ENCODE measurements at regions not wholly inside any gene's neighbourhood (a gene's known extent, or its start where the extent isn't known, plus 50 kb on each side); places are given as distances from the start of the nearest gene placed in this dataset.

DNA sequence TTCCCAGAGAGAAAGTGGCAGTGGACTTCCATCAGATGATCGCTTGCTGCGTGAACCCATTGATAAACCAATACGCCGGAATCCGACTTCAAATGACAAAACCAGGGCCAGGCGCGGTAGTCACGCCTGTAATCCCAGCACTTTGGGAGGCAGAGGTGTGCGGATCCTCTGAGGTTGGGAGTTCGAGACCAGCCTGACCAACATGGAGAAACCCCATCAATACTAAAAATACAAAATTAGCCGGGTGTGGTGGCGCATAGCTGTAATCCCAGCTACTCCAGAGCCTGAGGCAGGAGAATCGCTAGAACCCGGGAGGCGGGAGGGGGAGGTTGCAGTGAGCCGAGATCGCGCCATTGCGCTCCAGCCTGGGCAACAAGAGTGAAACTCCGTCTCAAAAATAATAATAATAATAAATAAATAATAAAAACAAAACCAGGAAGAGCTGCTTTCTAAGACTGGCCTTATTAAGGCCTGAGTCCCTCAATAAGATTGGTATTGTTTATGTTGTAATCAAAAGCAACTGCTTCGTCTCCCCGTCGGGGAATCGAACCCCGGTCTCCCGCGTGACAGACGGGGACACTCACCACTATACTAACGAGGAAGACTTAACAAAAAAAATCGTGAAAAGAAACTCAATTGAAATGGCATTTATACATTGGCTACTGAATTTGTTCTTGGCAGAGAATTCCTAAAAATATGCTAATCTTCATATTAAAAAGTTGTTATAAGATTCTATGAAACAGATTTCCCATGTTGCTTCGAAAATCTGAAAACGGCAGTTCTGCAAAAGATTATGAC is 110.2 kb upstream of the ZNF184 start:
- Histone ChIP-seq H3K79me1 (ENCODE audit: insufficient read depth, low read depth, low read length, poor library complexity, severe bottlenecking) (no peaks in the 10 kb centered on the region), H4K5ac (ENCODE audit: insufficient read length, low read depth, low read length) (no peak overlapping the region), H3K23me2 (ENCODE audit: insufficient read length, low read depth, low read length, poor library complexity, severe bottlenecking) (no peaks in the 10 kb centered on the region), H3K56ac (ENCODE audit: insufficient read length, low read depth, low read length) (no peak overlapping the region), H2BK5ac (ENCODE audit: insufficient read length, low read length) (no peak overlapping the region), H3K4me1 (ENCODE audit: insufficient read depth, low read length) (no peaks in the 10 kb centered on the region), H3K79me2 (ENCODE audit: insufficient read depth, low read length) (no peaks in the 10 kb centered on the region), H3K4me2 (ENCODE audit: insufficient read depth, insufficient read length, low read length) (peak overlapping the region; percentile 87), H3K18ac (ENCODE audit: insufficient read length, low read depth, low read length) (peak overlapping the region; percentile 34), H2BK15ac (ENCODE audit: low read depth, low read length) (no peak overlapping the region), H4K20me1 (ENCODE audit: control insufficient read depth, insufficient read depth, insufficient read length) (no peaks in the 10 kb centered on the region), H4K91ac (ENCODE audit: insufficient read length, low read depth, low read length) (no peak overlapping the region), H3K9ac (ENCODE audit: extremely low read depth, insufficient read length, low read length) (peak overlapping the region; percentile 48), H2BK120ac (ENCODE audit: low read depth, low read length, poor library complexity, severe bottlenecking) (no peak overlapping the region), H3K23ac (ENCODE audit: insufficient read length, low read depth, low read length) (no peak overlapping the region), H3K4ac (ENCODE audit: low read depth, low read length) (no peak overlapping the region), H4K8ac (replicated peaks; ENCODE audit: insufficient read length, low read depth, low read length) (no peak overlapping the region), H3T11ph (ENCODE audit: low read length) (no peak overlapping the region), H2BK12ac (ENCODE audit: insufficient read length, low read depth, low read length) (no peak overlapping the region), H3K27me3 (ENCODE audit: insufficient read depth, low read length) (no peaks in the 10 kb centered on the region), H3K14ac (ENCODE audit: insufficient read depth, low read length) (no peak overlapping the region), H2AFZ (ENCODE audit: low read length) (peak overlapping the region; percentile 90), H2BK20ac (ENCODE audit: low read depth, low read length, poor library complexity, severe bottlenecking) (no peak overlapping the region), H3K9me3 (ENCODE audit: control insufficient read depth, low read depth, low read length) (no peaks in the 10 kb centered on the region), H2AK5ac (ENCODE audit: insufficient read length, low read length) (no peak overlapping the region), H3K27ac (ENCODE audit: insufficient read length, low read depth, low read length) (no peak overlapping the region)
- peaks cover 3% of the 10 kb centered on the region for H3K27me3 Mint-ChIP-seq (ENCODE audit: low read depth)
- WGBS (ENCODE audit: extremely low coverage, insufficient read length, low lambda C conversion rate), result no CpG with 5 or more reads among the region's 32 CpGs
- peaks cover 3 to 9% of the 10 kb centered on the region in 2 experiments for H3K4me1 Mint-ChIP-seq
- no peaks in the 10 kb centered on the region; a peak in 1 of 7 replicates for H3K36me3 Mint-ChIP-seq (ENCODE audit: insufficient read depth in 1 of 3, low read depth in 3 of 3)
- peak; percentile 65 for DNase-seq
- H3K9me3 Mint-ChIP-seq, result no peaks in the 10 kb centered on the region; a peak in 1 of 5 replicates
- peak overlapping the region; percentile 73 to 85 for H3K4me3 Mint-ChIP-seq
- TF ChIP-seq, protein P1, sequence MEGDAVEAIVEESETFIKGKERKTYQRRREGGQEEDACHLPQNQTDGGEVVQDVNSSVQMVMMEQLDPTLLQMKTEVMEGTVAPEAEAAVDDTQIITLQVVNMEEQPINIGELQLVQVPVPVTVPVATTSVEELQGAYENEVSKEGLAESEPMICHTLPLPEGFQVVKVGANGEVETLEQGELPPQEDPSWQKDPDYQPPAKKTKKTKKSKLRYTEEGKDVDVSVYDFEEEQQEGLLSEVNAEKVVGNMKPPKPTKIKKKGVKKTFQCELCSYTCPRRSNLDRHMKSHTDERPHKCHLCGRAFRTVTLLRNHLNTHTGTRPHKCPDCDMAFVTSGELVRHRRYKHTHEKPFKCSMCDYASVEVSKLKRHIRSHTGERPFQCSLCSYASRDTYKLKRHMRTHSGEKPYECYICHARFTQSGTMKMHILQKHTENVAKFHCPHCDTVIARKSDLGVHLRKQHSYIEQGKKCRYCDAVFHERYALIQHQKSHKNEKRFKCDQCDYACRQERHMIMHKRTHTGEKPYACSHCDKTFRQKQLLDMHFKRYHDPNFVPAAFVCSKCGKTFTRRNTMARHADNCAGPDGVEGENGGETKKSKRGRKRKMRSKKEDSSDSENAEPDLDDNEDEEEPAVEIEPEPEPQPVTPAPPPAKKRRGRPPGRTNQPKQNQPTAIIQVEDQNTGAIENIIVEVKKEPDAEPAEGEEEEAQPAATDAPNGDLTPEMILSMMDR (conservative IDR thresholded peaks at IDR 0.05), result no peak
- 0 out of 7 replicates have a peak overlapping the region, but pooled peaks of 1 of the 3 experiments have one; percentile 93 for H3K27ac Mint-ChIP-seq
